Activated naive CD4-positive, alpha-beta T cell treated with anti-CD3 and anti-CD28 coated beads for 36 hours (primary cell): ENCODE measurements at regions not wholly inside any gene's neighbourhood (a gene's known extent, or its start where the extent isn't known, plus 50 kb on each side); places are given as distances from the start of the nearest gene placed in this dataset.
"Not testable (repeated sequence)": the region's sequence is repeated elsewhere in the genome, so short reads cannot be mapped to it uniquely, and the experiment has no call there.

Source experiments
- CTCF ChIA-PET: fragments of 350-600 bp; sonication (Branson Sonifier 250); formaldehyde crosslinking; loops from one replicate; lab custom pipeline; 2021; ENCODE audit warnings: antibody characterized with exemption; lab: Charles Lee
- DNase-seq: peaks from one replicate; pipeline ENCODE4 v3.0.0-alpha.2; 2020
- H3K27ac Mint-ChIP-seq: one replicate; pipeline ENCODE4 v1.8.0; 2021; ENCODE audit warnings: mild to moderate bottlenecking, mixed read lengths
- H3K27me3 Mint-ChIP-seq: one replicate; pipeline ENCODE4 v1.8.0; 2021; ENCODE audit warnings: low read depth, mixed read lengths
- H3K36me3 Mint-ChIP-seq: one replicate; pipeline ENCODE4 v1.8.0; 2021; ENCODE audit warnings: low read depth, mixed read lengths
- H3K4me1 Mint-ChIP-seq: one replicate; pipeline ENCODE4 v1.8.0; 2021; ENCODE audit warnings: low read depth, mixed read lengths
- H3K4me3 Mint-ChIP-seq: one replicate; pipeline ENCODE4 v1.8.0; 2021; ENCODE audit warnings: mild to moderate bottlenecking, moderate library complexity, mixed read lengths
- H3K9me3 Mint-ChIP-seq: one replicate; pipeline ENCODE4 v1.8.0; 2021; ENCODE audit warnings: mixed read lengths
- intact Hi-C: fragments of 100-400 bp; cut with micrococcal nuclease; formaldehyde crosslinking; loops from one replicate; pipeline ENCODE4 v1.15.1; 2023

- Mint-ChIP-seq H3K27me3 (peaks cover 9% of the 10 kb centered on the region), H3K4me3 (no peak overlapping the region), H3K9me3 (no peaks in the 10 kb centered on the region), H3K36me3 (no peaks in the 10 kb centered on the region), H3K4me1 (no peaks in the 10 kb centered on the region), H3K27ac (no peak overlapping the region)
- CTCF ChIA-PET, result no interaction called here
- intact Hi-C loops, result no loop called here
- DNase-seq, result no peak
These were observed 55.0 kb upstream of the FAM171A1 start for GRCh38 chr10:15426115-15426514.

GRCh38 chr10:15421875-15422274 is 50.8 kb upstream of the FAM171A1 start:
- H3K4me3 Mint-ChIP-seq, H3K4me1 Mint-ChIP-seq, H3K9me3 Mint-ChIP-seq, H3K27me3 Mint-ChIP-seq, H3K36me3 Mint-ChIP-seq, intact Hi-C loops, DNase-seq, H3K27ac Mint-ChIP-seq: not testable (repeated sequence)
- CTCF ChIA-PET, result interaction anchor here (2.6 kb wide), 1 partner anchor 11 kb away, joined by 9 read pairs; no protein-coding TSS in a partner anchor
